ENCODE measurements at regions not wholly inside any gene's neighbourhood (a gene's known extent, or its start where the extent isn't known, plus 50 kb on each side); places are given as distances from the start of the nearest gene placed in this dataset.

DNA sequence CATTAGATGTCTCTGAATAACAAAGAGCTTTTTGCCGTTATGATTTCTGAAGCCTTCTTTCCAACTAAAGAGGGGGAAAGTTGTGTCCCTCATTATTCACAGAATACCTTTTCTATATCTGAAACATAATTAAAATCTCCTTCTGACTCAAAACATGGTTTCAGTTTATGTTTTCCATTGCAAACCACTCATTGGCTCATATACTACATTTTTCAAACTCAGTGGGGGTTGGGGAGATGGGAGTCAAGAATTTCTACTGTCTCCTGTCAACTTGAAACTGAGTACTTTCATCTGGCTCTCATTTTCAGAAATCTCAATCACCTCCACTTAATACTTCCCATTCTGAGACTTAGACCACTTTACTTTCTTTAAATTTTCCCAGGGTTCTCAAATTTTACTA lies 1839.5 kb upstream of the PCDH10 start:
- no peak for TF ChIP-seq EZH2phosphoT487 (IDR thresholded peaks at IDR 0.05; ENCODE audit: insufficient read depth, low read depth)
- no peak for TF ChIP-seq EZH2 (IDR thresholded peaks at IDR 0.05; ENCODE audit: insufficient read depth, poor library complexity, severe bottlenecking)

Measured in GM23248 (cell line).